ENCODE measurements at regions not wholly inside any gene's neighbourhood (a gene's known extent, or its start where the extent isn't known, plus 50 kb on each side); places are given as distances from the start of the nearest gene placed in this dataset.

DNA sequence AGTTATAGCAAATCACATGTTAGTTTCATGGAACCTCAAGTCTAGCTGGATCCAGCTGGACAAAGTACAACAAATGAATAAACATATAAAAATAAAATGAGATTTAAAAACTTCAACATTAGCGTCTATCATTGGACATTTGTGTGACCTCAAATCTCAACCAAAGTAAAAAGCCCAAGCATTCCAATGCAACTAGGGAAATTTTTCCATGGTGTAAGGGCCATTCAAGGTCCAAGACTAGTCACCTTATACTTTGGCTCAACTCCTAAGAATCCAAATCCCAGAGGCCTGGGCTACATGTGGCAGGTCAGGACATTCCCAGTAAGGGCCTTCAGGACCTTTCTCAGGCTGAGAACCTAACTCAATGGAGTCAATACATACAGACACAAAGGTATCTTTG is 137.4 kb upstream of the DMAC1 start:
- TF ChIP-seq POLR2AphosphoS5 (IDR thresholded peaks at IDR 0.05; ENCODE audit: borderline replicate concordance, low read depth, low read length) (no peak), FOXP2 (optimal IDR thresholded peaks at IDR 0.05; ENCODE audit: control extremely low read depth, extremely low read length, insufficient read depth) (no peak)
